LNCaP clone FGC (cell line): ENCODE measurements at regions not wholly inside any gene's neighbourhood (a gene's known extent, or its start where the extent isn't known, plus 50 kb on each side); places are given as distances from the start of the nearest gene placed in this dataset.

ENCODE experiments used
- DNase-seq: peaks from one replicate; pipeline ENCODE4 v3.0.0-alpha.2; 2011; ENCODE audit warnings: low read depth
- H3K4me3 ChIP-seq: 2 replicates; pipeline ENCODE4 v1.5.1; 2011; ENCODE audit warnings: mild to moderate bottlenecking, low read depth, low read length, control low read depth
- CTCF ChIP-seq: IDR thresholded peaks from 2 replicates; pipeline ENCODE4 v1.5.1; 2012; ENCODE audit warnings: mild to moderate bottlenecking; ENCODE audit not compliant: control insufficient read depth, insufficient read depth; ENCODE audit errors: extremely low read depth

- TF ChIP-seq CTCF, result no peak
- DNase-seq, result no peak
- H3K4me3 ChIP-seq, result no peak overlapping the region
These were observed 408.6 kb downstream of the GALR1 start for GRCh38 chr18:77658299-77658662.

- no peak for TF ChIP-seq CTCF
- no peak overlapping the region for H3K4me3 ChIP-seq
- DNase-seq, result no peak
These were observed 409.3 kb downstream of the GALR1 start for GRCh38 chr18:77658751-77659448.

- H3K4me3 ChIP-seq, result no peak overlapping the region
- TF ChIP-seq CTCF, result no peak
- DNase-seq, result no peak
These were observed 417.0 kb downstream of the GALR1 start for GRCh38 chr18:77666613-77667012.

- DNase-seq, result no peak
- TF ChIP-seq CTCF, result no peak
- no peak overlapping the region for H3K4me3 ChIP-seq
These were observed 418.6 kb downstream of the GALR1 start for GRCh38 chr18:77668219-77668618.

- no peak overlapping the region for H3K4me3 ChIP-seq
- DNase-seq, result no peak
- no peak for TF ChIP-seq CTCF
These were observed 419.7 kb downstream of the GALR1 start for GRCh38 chr18:77669331-77669730.

- TF ChIP-seq CTCF, result no peak
- H3K4me3 ChIP-seq, result no peak overlapping the region
- no peak for DNase-seq
These were observed 422.0 kb downstream of the GALR1 start for GRCh38 chr18:77671456-77672167.
